HG03064 (cell line): ENCODE measurements at regions not wholly inside any gene's neighbourhood (a gene's known extent, or its start where the extent isn't known, plus 50 kb on each side); places are given as distances from the start of the nearest gene placed in this dataset.

ENCODE experiments used
- ATAC-seq: cut with Tn5 transposase; IDR thresholded peaks from one replicate; pipeline ENCODE4 v1.9.1; 2021; ENCODE audit warnings: low read depth; ENCODE audit not compliant: unreplicated experiment

- ATAC-seq: no peak
These were observed 371.6 kb downstream of the EIPR1 start for GRCh38 chr2:3005859-3006501.

DNA sequence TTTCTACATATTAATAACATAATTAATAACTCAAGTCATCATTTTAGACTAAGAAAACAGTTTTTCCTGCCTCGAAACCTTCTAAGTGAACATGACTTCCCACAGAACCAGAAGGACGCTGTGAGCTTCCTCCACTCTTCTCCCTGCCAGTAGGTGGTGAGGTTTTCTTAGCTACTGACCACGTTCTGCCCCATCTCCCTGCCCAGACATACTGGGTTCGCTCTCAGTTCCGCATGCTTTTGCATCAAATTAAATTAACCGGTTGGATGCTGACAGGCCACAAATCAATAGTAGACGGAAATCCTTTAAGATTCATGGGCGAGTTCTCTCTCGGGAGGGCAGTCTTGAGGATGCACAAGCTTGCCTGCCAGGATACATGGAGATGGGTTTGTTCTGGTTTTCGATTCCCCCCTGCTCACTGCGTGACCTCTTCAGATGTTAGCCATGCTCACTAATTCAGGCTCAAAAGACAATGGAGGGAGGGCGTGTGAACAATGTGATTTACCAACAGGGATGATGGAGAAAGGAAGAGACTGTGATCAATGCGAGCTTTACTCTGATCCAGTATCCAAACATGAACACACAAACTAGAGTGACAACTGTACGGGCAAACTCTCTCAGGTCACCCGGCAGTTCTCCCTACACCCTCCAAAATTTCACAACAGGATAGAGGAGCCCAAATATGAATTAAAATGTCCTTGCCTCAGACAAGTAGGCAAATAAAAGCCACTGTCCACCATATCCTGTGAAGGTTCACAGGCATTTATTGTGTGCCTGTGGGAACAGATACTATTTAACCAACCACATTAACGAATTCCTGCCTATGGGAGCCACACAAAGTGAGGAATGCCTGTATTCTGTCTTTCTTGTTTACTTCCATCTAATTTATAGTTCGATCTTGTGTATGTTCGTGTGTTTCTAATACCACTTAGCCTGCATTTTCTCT is 375.7 kb downstream of the EIPR1 start:
- ATAC-seq: peak; percentile 80

DNA sequence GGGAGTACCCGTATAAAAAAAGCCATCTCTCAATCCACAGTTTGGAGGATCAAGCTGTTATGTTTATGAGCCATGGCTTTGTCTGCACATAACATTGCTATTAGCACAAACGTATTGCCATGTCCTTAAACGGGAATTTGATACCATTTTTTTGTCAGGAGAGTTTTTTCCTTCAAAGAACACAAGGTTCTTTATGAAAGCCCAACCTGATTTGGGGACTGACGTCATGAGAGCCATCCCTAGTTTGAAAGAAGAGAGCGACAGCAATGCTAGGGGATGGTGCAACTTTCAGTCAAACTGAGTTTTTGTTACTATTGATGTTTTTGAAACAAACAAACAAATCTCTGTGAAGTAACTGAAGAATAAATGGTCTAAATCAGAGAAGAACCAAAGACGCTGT is 376.6 kb downstream of the EIPR1 start:
- ATAC-seq: no peak

DNA sequence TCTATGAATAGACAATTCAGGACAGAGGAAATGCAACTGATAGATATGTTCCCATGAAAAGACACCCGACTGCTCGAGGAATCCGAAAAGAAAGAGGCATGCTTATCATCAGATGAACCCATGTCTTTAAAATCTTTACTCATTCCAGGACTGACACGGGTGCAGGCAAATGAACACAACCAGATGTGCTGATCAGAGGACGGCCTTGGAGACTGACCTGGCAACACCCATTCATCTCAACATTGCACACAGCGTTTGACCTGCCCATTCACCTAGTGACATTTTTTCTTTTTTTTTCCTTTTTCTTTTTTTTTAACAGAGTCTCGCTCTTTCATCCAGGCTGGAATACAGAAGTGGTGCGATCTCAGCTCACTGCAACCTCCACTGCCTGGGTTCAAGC is 377.5 kb downstream of the EIPR1 start:
- no peak for ATAC-seq

DNA sequence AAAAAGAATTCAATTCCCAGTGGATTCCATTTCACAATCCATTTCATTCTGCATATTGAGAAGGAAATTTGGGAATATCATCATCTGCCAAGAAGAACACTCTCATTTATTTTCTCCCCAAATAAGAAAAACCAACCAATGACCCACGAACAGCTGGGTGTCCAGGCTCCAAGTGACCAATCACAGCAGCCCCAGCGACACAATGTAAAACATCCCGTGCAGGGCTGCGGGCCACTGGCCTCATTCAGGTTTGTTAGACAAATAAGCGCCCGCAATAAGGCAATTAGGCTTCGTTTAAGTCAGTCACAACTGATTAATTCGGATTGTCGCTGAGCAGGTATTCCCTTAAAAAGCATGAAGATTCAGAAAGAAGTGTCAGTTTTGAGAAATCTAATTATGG is 378.6 kb downstream of the EIPR1 start:
- ATAC-seq: no peak

GRCh38 chr2:2993172-2993692 is 384.4 kb downstream of the EIPR1 start:
- ATAC-seq: no peak

- no peak for ATAC-seq
These were observed 385.0 kb downstream of the EIPR1 start for GRCh38 chr2:2992634-2993033.

DNA sequence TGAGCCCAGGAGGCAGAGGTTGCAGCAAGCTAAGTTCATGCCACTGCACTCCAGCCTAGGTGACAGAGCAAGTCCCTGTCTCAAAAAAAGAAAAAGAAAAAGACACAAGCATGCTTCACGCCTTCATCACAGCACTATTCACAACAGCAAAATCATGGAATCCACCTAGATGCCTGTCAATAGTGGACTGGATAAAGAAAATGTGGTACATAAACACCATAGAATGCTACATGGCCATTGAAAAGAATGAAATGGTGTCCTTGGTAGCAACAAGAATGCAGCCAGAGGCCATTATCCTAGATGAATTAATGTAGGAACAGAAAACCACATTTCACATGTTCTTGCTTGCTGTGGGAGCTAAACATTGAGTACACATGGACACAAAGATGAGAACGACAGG is 392.6 kb downstream of the EIPR1 start:
- no peak for ATAC-seq

GRCh38 chr2:2981000-2981399 is 396.6 kb downstream of the EIPR1 start:
- ATAC-seq: no peak

- ATAC-seq: no peak
These were observed 402.6 kb downstream of the EIPR1 start for GRCh38 chr2:2974982-2975381.

GRCh38 chr2:2960441-2961133 is 417.0 kb downstream of the EIPR1 start:
- ATAC-seq: no peak

DNA sequence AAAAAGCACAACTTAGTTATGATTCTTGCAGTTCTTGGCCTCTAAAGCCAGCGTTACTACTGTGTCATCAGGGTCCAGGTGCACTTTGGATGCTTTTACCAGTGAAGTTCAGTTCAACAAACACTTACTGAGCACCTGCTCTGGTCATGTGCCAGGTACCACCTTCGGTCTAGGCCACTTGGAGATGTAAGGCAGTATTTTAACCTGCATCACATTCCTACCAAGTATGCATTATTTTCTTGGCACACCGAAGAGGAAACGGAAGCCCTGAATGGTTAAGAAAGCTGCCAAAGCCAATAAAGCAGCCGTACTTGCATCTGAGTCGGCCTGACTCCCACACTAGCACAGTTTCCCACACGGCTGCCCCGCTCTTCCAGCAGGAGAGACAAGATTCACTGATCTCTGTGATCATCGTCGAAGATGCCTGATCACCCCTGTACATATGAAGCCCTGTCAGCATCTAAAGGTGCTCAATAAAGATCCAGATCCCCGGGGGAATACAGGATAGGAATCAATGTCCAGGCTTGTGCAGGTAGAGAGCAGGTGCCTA is 427.1 kb downstream of the EIPR1 start:
- no peak for ATAC-seq

GRCh38 chr2:2947406-2947805 is 430.2 kb downstream of the EIPR1 start:
- ATAC-seq: no peak

DNA sequence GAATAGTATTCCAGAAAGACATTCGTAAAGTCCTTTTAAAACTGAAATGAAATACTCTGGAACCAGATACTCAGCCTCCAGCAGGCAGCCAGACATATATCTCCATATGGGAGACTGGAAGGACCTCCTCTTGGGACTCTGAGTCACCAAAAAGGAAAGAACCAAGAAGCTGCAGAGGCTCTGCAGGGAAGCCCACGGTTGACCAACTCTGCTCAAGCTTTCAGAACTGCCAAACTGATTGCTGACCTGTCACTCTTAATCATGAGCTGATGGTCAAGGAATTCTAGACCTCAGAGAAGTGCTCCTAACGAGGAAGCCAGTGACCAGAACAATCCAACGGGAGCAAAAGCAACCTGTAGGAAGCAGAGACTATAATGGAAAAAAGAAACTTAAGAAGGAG is 434.7 kb downstream of the EIPR1 start:
- ATAC-seq: no peak

GRCh38 chr2:2942225-2942624 is 435.4 kb downstream of the EIPR1 start:
- ATAC-seq: no peak

GRCh38 chr2:2941205-2941604 is 436.4 kb downstream of the EIPR1 start:
- ATAC-seq: no peak

GRCh38 chr2:2940702-2941101 is 436.9 kb downstream of the EIPR1 start:
- ATAC-seq: no peak

DNA sequence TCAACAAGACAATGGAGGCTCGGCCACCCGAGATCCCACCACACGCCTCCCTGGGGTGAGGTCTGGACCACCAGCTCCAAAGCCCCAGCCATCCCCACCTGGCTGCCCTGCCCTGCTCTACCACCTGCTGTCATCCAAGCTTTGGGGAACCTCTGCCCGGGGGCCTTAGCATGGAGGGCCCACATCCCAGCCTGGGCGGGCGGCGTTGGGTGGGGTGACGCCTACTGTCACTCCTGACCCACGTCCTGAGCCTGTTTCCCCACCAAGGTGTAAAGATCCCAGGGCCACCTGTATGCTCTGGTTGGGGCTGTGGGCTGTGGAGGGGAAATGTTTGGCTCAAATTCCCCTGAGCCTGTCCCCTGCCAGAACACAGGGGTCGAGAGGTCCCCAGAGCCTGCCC is 437.6 kb downstream of the EIPR1 start:
- ATAC-seq: no peak

DNA sequence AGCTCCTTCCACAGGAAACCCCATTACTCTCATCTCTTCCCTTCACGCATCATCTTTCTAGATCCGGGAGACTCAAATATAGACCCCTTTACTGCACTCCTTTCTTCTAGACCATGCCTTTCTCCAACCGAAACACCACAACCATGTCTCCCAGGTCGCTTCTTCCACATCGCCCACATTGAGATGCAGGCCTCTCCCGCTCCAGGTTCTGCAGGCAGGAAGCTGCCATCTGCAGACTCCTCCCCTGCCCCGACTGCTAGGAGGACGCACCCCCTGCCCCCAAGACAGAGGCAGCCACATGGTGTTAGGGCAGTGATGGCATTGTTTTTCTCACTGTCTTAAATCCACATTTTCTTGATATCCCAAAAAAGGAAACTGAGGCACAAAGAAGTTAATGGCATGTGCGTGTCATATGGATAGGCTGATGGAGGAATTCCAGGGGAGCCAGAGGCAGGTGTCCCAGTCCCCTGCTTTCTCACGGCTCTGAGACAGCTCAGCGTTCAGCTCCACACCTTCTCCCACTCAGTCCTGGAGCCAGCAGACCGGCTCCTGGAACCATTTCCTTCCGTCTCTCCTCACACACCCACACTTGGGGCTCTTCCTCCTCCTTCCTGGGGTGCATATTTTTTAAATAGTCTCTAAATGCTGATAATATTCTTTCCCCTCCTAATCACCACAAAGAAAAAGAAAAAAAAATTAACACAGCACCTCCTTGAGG is 438.4 kb downstream of the EIPR1 start:
- no peak for ATAC-seq

DNA sequence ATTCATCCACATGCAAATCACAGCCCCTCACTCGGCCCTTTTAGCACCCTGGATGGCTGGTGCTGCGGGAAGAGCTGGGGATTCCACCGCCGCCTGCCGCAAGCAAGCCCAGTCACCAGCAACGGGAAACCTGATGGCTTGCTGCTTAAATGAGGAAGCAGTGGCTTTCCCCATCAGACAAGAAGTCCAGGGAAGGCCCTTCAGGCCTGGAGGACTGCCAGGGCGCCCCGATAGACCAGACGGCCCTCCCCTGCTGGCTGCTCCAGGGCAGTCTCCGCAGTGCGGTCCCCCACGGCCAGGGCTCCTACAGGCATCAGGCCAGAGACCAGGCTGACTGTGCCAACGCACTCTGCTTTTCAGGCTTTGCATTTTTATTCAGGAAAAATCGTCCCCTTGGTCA is 439.1 kb downstream of the EIPR1 start:
- ATAC-seq: no peak
